ENCODE measurements at regions not wholly inside any gene's neighbourhood (a gene's known extent, or its start where the extent isn't known, plus 50 kb on each side); places are given as distances from the start of the nearest gene placed in this dataset.

GRCh38 chr12:125919856-125920470, 854.7 kb downstream of the AACS start:
- DNase-seq: no peak

DNA sequence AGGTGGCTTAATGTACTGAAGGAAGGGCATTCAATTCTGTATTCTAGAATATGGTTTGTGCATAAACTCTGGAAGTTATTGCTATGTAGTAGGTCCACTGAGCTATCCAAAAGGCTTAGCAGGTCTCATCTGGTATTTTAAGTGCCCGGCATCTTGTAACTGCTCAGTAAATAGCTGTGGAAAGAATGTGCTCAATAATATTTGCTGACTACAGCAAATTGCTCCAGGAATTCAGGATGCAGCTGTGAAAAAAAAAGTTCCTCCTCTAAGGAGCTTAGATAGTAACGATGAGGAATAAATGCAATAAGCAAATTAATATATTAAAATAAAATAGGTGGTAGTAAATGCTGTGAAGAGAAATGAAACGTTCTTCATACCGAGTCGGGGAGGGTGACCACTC, 857.1 kb downstream of the AACS start:
- DNase-seq: no peak

DNA sequence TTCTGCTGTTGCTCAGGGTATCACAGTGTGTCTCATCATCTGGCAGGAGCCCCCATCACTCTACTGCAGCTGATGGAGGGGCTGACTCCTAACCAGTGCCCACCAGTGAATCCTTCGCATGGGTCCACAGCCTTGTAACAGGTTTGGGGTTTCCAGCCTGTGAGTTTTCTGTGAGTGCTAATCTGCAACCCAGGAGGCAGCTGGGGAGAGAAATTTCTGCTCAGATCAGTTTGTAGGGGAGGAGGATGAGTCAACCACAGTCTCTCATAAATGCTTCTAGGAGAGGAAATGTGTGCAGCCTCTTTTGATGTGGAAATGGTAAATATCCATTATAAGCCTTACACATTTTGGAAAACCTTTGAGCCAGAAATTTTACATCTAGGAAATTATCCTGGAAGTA, 871.3 kb downstream of the AACS start:
- DNase-seq: no peak

GRCh38 chr12:125944446-125944845, 879.2 kb downstream of the AACS start:
- DNase-seq: no peak

DNA sequence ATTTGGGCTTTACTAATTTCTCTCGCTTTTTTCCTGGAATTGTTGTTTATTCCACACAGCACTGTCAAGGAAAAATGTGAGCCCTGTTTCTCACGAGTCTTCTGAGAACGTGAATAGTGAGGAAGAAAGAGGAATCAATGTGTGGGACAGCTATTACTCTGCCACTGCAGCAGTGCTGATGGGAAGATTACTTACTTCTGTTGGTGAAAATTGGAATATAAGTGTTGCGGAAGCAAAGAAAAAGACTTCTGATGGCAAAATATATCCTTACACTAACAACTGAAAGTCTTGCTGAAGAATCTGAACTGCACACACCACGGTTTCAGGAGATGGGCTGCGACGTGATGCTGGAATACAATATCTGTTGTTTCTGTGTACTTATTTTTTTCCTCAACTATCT, 884.2 kb downstream of the AACS start:
- DNase-seq: no peak

GRCh38 chr12:125954362-125954761, 889.1 kb downstream of the AACS start:
- DNase-seq: no peak

DNA sequence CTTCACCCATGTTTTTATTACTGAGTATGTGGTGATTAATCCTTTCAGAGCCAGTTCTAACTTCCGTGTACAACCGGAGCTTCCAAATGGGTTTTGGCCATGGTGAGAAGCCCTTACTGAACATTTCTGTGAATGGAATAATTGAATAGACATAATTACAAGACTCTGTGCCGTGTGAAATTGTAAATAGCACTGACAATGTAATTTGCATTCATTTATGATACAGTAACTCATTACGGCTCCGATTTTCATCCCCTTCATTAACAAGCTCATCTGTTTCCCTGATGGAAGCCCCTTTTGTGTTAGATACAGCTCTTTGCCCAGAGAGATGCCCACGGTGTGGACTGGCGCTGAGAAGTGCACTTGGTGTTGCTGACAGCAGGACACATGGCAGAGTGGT, 891.0 kb downstream of the AACS start:
- DNase-seq: no peak

- DNase-seq: no peak
Measured at GRCh38 chr12:125966641-125967040, 901.4 kb downstream of the AACS start.

DNA sequence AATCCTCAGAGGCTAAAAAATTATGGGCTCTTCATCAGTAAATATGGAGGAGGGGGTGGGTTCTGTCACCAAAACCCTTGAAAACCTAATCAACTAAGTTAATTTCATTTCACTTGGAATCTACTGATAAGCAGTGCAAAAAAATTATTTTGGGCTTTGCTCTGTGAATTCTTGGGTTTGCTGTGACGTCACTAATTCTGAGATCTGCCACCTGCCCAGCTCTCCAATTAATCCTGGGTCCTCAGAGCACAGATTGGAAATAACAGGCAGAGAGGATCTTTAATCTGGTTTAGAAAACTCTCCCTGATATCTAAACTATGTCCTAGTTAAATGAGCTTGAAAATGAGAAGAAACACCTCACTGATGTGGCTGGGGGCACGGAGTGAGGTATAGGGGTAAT, 903.2 kb downstream of the AACS start:
- no peak for DNase-seq

DNA sequence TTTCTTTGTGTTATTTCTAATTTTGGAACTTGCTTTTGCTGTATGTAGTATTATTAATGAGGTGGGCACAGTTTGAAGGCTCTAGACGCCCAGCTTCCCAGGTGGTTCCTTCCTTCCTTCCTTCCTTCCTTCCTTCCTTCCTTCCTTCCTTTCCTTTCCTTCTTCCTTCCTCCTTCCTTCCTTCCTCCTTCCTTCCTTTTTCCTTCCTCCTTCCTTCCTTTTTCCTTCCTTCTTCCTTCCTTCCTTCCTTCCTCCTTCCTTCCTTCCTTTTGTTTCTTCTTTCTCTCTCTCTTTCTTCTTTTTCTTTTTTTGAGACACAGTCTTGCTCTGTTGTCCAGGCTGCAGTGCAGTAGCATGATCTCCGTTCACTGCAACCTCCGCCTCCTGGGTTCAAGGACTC, 906.7 kb downstream of the AACS start:
- DNase-seq: no peak

- no peak for DNase-seq
Measured at GRCh38 chr12:125978286-125978685, 913.1 kb downstream of the AACS start.

DNA sequence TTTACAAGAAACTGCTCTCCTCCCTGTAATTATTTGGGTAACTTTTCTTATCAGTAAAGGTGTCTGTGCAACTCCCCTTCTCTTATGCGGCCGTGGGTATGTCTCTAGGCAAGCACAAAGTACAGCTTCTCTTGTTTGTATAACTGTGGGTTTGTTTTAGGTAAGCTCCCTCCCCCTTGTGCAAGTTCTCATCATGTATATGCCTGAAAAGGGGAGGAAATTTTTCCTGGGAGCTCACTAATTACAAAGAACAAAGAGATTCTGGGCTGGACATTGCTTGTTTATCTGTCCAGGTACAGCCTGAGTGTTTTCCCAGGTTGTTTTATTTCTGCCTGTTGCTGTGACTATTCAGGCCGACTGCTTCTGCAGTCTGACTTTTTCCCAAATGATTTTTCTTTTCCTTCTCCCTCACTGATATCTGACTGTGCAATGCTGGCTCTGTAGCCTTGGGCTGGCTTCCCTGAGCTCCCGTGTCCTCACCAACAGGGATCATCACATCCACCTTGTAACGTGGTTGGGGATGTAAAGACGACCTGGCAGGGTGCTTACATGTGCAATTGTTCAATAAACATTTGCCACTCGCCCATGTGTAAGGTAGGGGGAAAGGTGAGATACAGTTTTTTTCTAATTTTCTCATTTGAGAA, 916.5 kb downstream of the AACS start:
- no peak for DNase-seq

GRCh38 chr12:125983094-125983783, 918.0 kb downstream of the AACS start:
- DNase-seq: peak; percentile 22

GRCh38 chr12:125983784-125984500, 918.7 kb downstream of the AACS start:
- no peak for DNase-seq

- no peak for DNase-seq
Measured at GRCh38 chr12:125988545-125988944, 923.3 kb downstream of the AACS start.

DNA sequence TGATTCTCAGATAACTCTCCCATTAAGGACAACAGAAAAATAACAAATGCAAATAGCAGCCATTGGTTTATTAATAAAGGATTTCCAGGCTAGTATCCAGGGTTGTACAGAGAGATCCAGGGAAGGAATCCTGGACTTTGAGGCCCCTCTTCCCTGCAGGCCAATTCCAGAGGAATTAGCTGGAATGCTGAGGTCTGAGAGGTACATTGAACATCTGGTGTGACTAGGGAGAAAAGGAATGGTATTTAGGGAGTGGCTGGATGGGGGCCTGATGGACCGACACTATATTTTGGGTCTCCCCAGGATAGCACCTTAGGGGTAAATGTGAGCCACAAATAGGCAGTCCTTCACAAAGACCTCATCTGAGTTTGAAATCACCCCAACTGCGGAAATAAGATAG, 924.5 kb downstream of the AACS start:
- DNase-seq: no peak

- no peak for DNase-seq
Measured at GRCh38 chr12:125996443-125996842, 931.2 kb downstream of the AACS start.

DNA sequence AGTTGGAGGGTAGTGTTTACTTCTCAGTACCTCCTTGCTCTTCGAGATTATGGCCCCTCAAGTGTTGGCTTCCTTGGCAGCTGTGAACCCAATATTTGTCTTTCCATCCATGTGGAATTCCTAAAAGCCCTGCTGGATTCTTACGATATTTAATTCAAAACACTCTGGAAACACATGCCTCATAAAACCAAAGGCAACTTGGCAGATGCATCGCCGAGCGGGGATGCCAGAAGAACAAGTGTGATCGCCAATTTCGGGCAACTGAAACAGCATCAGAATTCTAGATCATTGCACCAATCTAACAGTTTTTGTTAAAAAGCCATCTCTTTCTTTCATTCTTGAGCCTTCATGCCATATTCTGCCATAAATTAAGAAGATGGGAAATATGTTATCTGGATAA, 934.4 kb downstream of the AACS start:
- DNase-seq: no peak

DNA sequence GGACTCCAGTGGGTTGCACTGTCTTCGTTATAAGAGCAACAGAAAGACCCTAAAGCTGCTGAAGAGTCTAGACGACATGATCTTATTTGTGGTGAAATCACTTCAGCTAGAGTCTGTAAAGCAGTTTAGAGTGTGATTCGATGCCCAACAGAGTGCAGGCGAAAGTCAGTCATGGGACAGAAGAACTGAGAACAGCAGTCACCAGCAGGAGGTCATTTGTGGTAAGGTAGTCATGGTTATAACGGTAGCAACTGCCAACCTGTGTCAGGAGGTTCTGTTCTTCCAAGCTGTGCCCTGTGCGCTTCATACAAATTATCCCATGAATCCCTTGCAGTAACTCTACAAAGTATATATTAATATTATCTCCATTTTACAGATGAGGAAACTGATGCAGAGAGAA, 954.1 kb downstream of the AACS start:
- no peak for DNase-seq

DNA sequence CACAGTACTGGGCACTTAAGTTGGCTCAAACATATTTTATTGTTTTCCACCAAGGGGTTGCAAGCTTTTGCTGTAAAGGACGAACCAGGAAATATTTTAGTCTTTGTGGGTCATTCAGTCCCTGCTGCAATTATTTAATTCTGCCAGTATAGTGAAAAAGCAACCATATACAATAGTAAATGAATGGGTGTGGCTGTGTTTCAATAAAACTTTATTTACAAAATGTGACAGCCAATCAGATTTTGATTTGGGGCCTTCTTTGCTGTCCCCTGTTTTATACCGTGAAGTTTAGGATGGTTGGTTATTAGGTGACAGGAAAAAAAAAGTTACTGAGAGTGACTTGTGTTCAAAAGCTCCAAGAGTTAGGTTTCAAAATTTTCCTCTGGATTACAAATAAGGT, 956.4 kb downstream of the AACS start:
- no peak for DNase-seq

DNA sequence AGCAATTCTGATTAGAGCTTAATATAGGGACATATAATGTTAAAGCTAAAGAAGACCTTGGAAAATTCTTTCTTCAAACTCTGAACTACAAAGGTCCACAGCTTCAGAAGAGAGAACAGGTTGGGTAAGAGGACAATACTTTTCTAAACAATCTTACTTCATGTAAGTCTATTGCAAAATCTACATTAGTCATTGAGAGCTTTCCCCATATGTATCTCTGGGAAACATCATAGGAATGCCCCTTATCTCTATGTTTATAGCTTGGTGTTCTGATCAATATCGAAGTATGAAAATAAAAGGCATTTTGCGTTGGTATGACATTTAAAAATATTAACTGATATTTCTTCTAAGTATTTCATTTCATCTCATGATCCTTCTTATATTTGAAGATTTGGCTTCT, 962.6 kb downstream of the AACS start:
- DNase-seq: no peak

GRCh38 chr12:126030573-126030972, 965.3 kb downstream of the AACS start:
- DNase-seq: no peak

DNA sequence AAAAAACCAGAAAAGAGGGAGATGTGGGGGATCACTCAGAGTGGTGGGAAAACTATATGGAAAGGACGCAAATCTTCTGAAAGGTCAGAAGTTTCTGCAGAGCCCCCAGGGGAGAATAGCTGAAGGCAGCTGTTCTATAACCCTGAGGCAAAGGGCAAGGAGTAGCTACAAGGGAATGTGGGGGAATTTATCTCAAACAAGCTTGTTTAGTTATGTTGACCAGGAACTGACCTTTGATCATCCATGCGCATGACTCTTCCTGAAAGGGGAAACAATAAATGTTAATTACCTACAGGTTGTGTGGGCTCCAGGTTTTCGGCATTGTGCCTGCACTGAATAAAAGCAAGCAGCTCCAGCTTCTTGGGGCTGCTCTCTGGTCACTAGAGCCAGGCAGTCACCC, 968.5 kb downstream of the AACS start:
- DNase-seq: no peak

DNA sequence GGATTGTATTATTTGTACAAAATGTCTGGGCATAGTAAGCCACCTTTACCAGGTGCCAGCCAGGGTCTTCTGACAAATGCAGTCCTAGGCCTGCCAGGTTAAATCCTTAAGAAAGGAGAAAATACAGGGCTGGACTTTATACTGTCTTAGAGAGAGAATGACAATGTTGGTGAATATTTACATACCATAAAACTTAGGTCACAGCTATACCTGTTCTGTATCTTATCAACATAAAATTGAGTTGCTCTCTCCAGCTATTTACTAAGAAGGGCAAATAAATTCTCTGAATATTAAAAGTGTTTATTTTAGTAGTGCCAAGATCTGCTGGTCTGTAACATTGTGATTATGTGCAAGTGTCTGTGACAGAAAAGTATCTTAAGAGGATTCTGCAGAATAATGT, 971.1 kb downstream of the AACS start:
- no peak for DNase-seq

Measured in stimulated activated CD8-positive, alpha-beta memory T cell treated with anti-CD3 and anti-CD28 coated beads, Interleukin-4, amount 100 ng/mL, for 48 hours (primary cell).